AG20443 (cell line): ENCODE measurements at regions not wholly inside any gene's neighbourhood (a gene's known extent, or its start where the extent isn't known, plus 50 kb on each side); places are given as distances from the start of the nearest gene placed in this dataset.
"Not testable (repeated sequence)": the region's sequence is repeated elsewhere in the genome, so short reads cannot be mapped to it uniquely, and the experiment has no call there.

ENCODE experiments used
- DNase-seq: peaks from one replicate; pipeline ENCODE4 v3.0.0; 2012; ENCODE audit warnings: low spot score, mixed read lengths

GRCh38 chr16:64358291-64358690, 763.6 kb downstream of the CDH11 start:
- no peak for DNase-seq

- peak; percentile 70 for DNase-seq
Observed at GRCh38 chr16:64356267-64356666, 765.6 kb downstream of the CDH11 start.

- no peak for DNase-seq
Observed at GRCh38 chr16:64352246-64352645, 769.6 kb downstream of the CDH11 start.

GRCh38 chr16:64351121-64351520, 770.7 kb downstream of the CDH11 start:
- no peak for DNase-seq

GRCh38 chr16:64346080-64346479, 775.8 kb downstream of the CDH11 start:
- no peak for DNase-seq

- DNase-seq = no peak
Observed at GRCh38 chr16:64345142-64345541, 776.7 kb downstream of the CDH11 start.

GRCh38 chr16:64343820-64344443, 777.9 kb downstream of the CDH11 start:
- DNase-seq = not testable (repeated sequence)

GRCh38 chr16:64343061-64343819, 778.6 kb downstream of the CDH11 start:
- DNase-seq = no peak

GRCh38 chr16:64341336-64341735, 780.5 kb downstream of the CDH11 start:
- DNase-seq = not testable (repeated sequence)

- DNase-seq = peak; percentile 66
Observed at GRCh38 chr16:64339052-64339770, 782.7 kb downstream of the CDH11 start.

GRCh38 chr16:64321881-64322280, 800.0 kb downstream of the CDH11 start:
- DNase-seq = no peak

- DNase-seq = no peak
Observed at GRCh38 chr16:64321066-64321465, 800.8 kb downstream of the CDH11 start.

- DNase-seq = no peak
Observed at GRCh38 chr16:64317601-64318000, 804.3 kb downstream of the CDH11 start.

GRCh38 chr16:64313726-64314125, 808.1 kb downstream of the CDH11 start:
- DNase-seq = no peak

- no peak for DNase-seq
Observed at GRCh38 chr16:64312980-64313379, 808.9 kb downstream of the CDH11 start.

GRCh38 chr16:64312292-64312691, 809.6 kb downstream of the CDH11 start:
- DNase-seq = no peak

GRCh38 chr16:64311241-64311640, 810.6 kb downstream of the CDH11 start:
- no peak for DNase-seq

- DNase-seq = no peak
Observed at GRCh38 chr16:64309398-64310110, 812.3 kb downstream of the CDH11 start.

GRCh38 chr16:64308721-64309120, 813.1 kb downstream of the CDH11 start:
- DNase-seq = no peak

GRCh38 chr16:64307431-64307830, 814.4 kb downstream of the CDH11 start:
- no peak for DNase-seq

- DNase-seq = no peak
Observed at GRCh38 chr16:64305663-64306062, 816.2 kb downstream of the CDH11 start.

- DNase-seq = no peak
Observed at GRCh38 chr16:64304951-64305350, 816.9 kb downstream of the CDH11 start.
